CD4-positive, alpha-beta T cell treated with Interleukin-6 at 100 ng/mL for 8 hours (primary cell): ENCODE measurements at regions not wholly inside any gene's neighbourhood (a gene's known extent, or its start where the extent isn't known, plus 50 kb on each side); places are given as distances from the start of the nearest gene placed in this dataset.
"Not testable (repeated sequence)": the region's sequence is repeated elsewhere in the genome, so short reads cannot be mapped to it uniquely, and the experiment has no call there.

Experiments used
- DNase-seq: peaks from one replicate; pipeline ENCODE4 v3.0.0-alpha.2; 2020; ENCODE audit warnings: mixed read lengths, low spot score

GRCh38 chr15:87533637-87534036 is 722.9 kb downstream of the NTRK3 start:
- DNase-seq = not testable (repeated sequence)

DNA sequence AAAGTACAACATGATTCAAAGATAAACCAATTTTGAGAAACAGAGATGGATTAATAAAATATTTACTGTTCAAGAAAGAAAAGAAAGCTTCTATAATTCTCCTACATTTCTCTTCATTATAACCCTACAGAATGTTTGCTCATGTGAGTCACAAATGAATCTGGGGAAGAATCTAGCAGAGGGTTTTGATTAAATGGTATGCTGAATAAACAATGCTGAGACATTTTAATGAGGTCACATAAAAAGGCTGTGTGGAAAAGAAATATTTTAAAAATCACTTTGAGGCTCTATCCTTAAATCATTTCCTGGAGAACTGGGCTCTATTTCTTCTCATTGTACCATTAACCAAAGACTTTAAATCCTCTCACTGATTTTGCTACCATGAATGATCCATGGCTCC is 727.7 kb downstream of the NTRK3 start:
- no peak for DNase-seq

GRCh38 chr15:87527875-87528274 is 728.7 kb downstream of the NTRK3 start:
- no peak for DNase-seq

DNA sequence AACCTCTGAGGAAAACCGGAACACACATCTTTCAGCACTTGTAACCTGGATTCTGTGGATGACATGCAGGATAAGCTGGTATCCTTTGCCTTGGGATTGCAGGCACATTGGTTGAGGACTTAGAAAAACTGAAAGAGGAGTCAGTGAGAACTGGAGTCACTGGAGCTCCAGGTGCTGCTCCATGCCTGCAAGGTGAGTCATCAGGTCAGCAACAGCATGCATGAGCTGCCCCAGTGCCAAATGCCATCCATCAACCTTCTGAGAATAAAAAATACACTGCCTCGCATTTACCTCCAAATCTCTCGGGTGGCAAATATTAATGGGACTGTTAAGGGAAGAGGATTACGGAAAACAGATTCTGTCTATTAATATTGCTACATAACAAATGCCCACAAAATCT is 729.1 kb downstream of the NTRK3 start:
- no peak for DNase-seq

- DNase-seq = no peak
Measured at GRCh38 chr15:87523516-87523915, 733.0 kb downstream of the NTRK3 start.

- no peak for DNase-seq
Measured at GRCh38 chr15:87522997-87523396, 733.5 kb downstream of the NTRK3 start.

GRCh38 chr15:87518957-87519356 is 737.6 kb downstream of the NTRK3 start:
- DNase-seq = no peak

DNA sequence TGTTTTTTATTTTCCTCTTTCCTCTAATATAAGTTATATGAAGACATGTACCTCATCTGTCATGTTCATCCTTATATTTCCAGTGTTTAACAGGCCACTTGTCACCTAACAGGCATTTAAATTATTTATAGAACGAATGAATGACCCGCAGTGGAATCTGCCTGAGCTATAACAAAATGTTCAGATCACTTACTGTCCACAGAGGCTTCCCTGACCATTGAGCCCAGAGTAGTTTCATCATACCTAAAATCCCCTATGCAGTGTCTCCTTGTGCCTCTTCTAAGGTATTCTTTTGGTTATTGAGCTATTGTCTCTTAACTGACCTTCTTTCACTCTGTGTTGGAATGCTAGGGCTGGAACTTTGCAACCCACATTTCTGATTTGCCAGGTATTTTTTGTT is 748.5 kb downstream of the NTRK3 start:
- DNase-seq = no peak

DNA sequence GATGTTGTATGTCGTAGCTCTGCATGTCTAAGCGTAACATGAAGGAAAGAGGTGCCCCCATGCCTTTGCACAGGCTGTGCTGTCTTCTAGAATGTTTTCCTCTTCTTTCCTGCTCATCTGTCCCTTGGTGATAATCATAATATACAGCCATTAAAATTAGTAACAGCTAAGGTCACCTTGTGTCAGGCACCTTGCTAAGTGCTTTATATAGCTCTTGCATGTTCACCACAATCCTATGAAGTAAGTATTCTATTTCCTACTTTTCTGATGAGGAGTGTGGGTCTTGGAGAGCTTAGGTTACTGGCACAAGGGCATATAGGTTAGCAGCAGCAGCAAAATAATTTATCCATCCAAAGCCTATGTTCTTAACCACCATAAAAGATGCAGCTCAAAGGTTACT is 754.4 kb downstream of the NTRK3 start:
- DNase-seq = no peak

- DNase-seq = no peak
Measured at GRCh38 chr15:87500240-87500639, 756.3 kb downstream of the NTRK3 start.

GRCh38 chr15:87498560-87498959 is 758.0 kb downstream of the NTRK3 start:
- no peak for DNase-seq

- no peak for DNase-seq
Measured at GRCh38 chr15:87496795-87497194, 759.7 kb downstream of the NTRK3 start.

- no peak for DNase-seq
Measured at GRCh38 chr15:87496109-87496508, 760.4 kb downstream of the NTRK3 start.

GRCh38 chr15:87493803-87494202 is 762.7 kb downstream of the NTRK3 start:
- no peak for DNase-seq

- no peak for DNase-seq
Measured at GRCh38 chr15:87492321-87492720, 764.2 kb downstream of the NTRK3 start.

DNA sequence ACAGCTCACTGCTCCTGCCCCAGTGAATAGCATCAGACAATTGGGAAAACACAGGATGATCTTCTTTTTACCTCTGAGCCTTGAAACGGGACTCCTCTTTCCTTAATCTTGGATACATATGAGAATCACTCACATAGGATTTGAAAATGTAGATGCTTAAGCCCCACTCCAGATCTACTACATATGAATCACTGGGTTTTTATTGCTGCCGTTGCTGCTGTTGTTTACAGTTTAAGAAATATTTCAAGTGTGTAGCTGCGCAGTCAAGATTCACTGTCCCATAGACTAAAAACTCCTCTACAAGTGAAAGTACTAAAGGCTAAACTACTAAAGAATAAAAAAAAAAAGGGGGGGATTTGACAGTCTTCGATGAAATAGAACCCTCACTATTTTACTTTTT is 765.9 kb downstream of the NTRK3 start:
- no peak for DNase-seq

DNA sequence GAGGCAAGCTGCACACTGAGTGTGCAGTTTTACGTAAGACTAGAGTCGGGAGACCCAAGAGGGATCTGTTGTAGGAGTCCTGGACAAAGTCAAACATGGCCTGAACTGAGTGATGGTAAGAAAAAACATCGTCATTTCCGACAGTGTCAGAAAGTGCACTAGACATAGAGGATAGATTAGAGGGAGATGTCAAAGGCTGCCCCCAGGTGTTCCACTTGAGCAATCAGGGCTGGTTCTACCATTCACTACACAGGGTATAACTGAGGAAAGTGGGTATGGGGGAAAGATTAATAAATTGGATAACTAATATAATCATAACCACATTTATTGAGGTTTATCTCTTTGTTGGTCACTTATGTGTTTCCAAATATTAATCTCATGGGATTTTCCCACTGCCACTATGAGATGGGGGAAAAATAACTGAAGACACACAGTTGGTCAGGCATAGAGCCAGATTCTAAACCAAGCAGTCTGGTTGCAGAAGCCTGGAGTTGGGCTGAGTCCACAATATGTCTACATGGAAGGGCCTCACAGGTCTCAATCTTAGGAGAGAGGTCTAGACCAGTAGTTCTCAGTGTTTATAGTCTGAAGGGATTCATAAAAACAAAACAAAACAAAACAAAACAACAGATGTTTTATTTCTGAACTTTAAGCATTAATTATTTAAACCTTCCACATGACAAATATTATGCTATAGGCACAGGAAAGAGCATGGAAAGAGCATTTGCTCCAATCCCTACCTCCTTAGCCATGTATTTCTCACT is 766.5 kb downstream of the NTRK3 start:
- no peak for DNase-seq

DNA sequence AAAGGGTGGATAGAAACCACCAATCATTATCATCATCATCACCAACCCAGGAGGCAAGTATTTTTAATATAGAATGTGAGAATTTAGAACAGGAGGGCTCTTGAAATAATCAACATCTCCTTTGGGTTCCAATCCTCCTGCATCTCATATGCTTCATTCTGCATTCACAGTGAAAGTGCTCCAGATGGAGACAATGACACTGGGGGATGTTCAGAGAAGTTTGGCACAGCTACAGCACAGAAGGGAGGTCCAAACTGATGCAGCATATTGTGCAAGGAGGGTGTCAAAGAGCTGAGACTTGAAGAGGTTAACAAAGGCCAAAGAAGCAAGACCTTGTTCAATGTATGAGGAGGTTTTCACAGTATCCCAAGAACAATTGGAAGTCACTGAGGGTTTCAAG is 767.1 kb downstream of the NTRK3 start:
- DNase-seq = no peak

- DNase-seq = no peak
Measured at GRCh38 chr15:87487484-87487883, 769.1 kb downstream of the NTRK3 start.

DNA sequence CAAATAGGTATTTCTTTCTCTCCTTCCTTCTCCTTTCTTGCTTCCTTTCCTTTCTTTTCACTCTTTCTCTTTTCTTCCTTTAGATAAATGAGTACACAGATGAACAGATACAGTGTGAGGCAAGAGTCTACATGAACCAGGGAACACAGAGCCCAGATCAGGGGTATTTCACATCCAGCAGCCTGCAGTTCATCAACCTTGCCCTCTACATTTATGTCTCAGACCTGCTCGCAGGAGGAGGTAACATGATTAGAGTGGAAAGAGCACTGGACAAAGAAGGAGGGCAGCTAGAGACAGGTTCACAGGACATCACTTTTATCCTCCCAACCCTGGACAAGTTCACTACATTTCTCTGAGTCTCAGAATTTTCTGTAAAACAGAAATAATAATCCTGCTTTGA is 773.1 kb downstream of the NTRK3 start:
- DNase-seq = no peak

GRCh38 chr15:87481126-87481525 is 775.4 kb downstream of the NTRK3 start:
- DNase-seq = no peak

DNA sequence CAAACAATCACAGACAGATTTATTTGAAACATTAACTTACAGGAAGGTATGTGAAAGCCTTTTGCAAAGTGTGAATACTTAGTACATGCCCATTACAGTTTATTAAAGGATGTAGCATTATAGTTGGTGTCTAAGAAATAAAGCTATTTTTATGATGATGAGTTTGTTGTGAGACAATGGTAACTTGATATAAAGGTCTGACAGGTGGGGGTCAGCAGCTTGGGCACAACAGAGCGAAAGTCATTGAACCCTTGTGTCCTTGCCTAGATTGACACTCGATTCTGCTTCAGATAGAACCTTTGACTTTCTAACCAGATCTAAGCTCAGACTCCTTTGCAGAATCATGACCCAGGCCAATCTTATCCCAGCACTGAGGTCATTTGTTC is 777.9 kb downstream of the NTRK3 start:
- no peak for DNase-seq

GRCh38 chr15:87477737-87478686 is 778.5 kb downstream of the NTRK3 start:
- no peak for DNase-seq
